Esophagus muscularis mucosa (tissue), 4 donors: ENCODE measurements at regions not wholly inside any gene's neighbourhood (a gene's known extent, or its start where the extent isn't known, plus 50 kb on each side); places are given as distances from the start of the nearest gene placed in this dataset.

Experiments used
- EP300 ChIP-seq: sonication (generic); formaldehyde crosslinking; IDR thresholded peaks from one replicate; pipeline ENCODE4 v1.6.1; 2017; ENCODE audit warnings: antibody characterized with exemption
- POLR2A ChIP-seq: fragments of 450-650 bp; IDR thresholded peaks from one replicate; pipeline ENCODE4 v1.6.1; 2017; ENCODE audit warnings: antibody characterized with exemption, moderate library complexity, mild to moderate bottlenecking, low read depth
- TF ChIP-seq, protein P1 (sequence below), 3 experiments: fragments of 200-600 bp in 2 of 3; fragments of 450-650 bp in 1 of 3; sonication (generic) in 2 of 3; IDR thresholded peaks; one replicate each; pipeline ENCODE4 v1.5.1; 2017 to 2019; ENCODE audit warnings: antibody characterized with exemption in 3 of 3, mild to moderate bottlenecking in 2 of 3, moderate library complexity in 1 of 3

DNA sequence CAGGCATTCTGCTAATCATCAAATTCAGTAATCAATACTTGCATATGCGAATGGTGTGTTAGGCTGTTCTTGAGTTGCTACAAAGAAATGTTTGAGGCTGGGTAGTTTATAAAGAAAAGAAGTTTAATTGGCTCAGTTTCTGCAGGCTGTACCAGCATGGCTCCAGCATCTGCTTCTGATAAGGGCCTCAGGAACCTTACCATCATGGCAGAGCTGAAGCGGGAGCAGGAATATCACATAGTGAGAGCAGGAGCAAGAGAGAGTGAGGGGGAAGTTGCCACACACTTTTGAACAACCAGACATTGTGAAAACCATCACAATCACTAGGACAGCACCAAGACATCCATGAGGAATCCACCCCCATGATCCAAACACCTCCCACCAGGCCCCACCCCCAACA, 344.7 kb upstream of the FAM241A start:
- TF ChIP-seq, protein P1, sequence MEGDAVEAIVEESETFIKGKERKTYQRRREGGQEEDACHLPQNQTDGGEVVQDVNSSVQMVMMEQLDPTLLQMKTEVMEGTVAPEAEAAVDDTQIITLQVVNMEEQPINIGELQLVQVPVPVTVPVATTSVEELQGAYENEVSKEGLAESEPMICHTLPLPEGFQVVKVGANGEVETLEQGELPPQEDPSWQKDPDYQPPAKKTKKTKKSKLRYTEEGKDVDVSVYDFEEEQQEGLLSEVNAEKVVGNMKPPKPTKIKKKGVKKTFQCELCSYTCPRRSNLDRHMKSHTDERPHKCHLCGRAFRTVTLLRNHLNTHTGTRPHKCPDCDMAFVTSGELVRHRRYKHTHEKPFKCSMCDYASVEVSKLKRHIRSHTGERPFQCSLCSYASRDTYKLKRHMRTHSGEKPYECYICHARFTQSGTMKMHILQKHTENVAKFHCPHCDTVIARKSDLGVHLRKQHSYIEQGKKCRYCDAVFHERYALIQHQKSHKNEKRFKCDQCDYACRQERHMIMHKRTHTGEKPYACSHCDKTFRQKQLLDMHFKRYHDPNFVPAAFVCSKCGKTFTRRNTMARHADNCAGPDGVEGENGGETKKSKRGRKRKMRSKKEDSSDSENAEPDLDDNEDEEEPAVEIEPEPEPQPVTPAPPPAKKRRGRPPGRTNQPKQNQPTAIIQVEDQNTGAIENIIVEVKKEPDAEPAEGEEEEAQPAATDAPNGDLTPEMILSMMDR (IDR thresholded peaks at IDR 0.05), result no peak
- TF ChIP-seq EP300 (no peak), POLR2A (no peak)
